HepG2 (cell line): ENCODE measurements at regions not wholly inside any gene's neighbourhood (a gene's known extent, or its start where the extent isn't known, plus 50 kb on each side); places are given as distances from the start of the nearest gene placed in this dataset.

ENCODE experiments used
- CEBPB ChIP-seq: IDR thresholded peaks from 2 replicates; pipeline ENCODE4 v1.6.1; 2011; ENCODE audit warnings: low read depth, low read length, improper control_type of control experiment, borderline replicate concordance
- DRAP1 ChIP-seq: IDR thresholded peaks from 2 replicates; pipeline ENCODE4 v1.6.1; 2016; ENCODE audit warnings: missing genetic modification reagents, missing compliant biosample characterization
- FOXM1 ChIP-seq: sonication (generic); formaldehyde crosslinking; IDR thresholded peaks from 2 replicates; pipeline ENCODE4 v1.5.0; 2020; ENCODE audit warnings: missing genetic modification reagents
- HIC2 ChIP-seq: sonication (generic); formaldehyde crosslinking; IDR thresholded peaks from 2 replicates; pipeline ENCODE4 v1.9.0; 2022; ENCODE audit warnings: low read depth, missing genetic modification reagents
- IKZF4 ChIP-seq: sonication (generic); formaldehyde crosslinking; IDR thresholded peaks from 2 replicates; pipeline ENCODE4 v1.5.1; 2020; ENCODE audit warnings: borderline replicate concordance, mild to moderate bottlenecking, low read depth, missing genetic modification reagents; ENCODE audit errors: not compliant biosample characterization
- NFE2L2 ChIP-seq: fragments of 150-350 bp; IDR thresholded peaks from 2 replicates; pipeline ENCODE4 v1.6.1; 2014; ENCODE audit warnings: low read length
- PRDM10 ChIP-seq: sonication (generic); formaldehyde crosslinking; IDR thresholded peaks from 2 replicates; pipeline ENCODE4 v1.4.0; 2020; ENCODE audit warnings: low read depth, missing genetic modification reagents
- SALL1 ChIP-seq: sonication (generic); formaldehyde crosslinking; IDR thresholded peaks from 2 replicates; pipeline ENCODE4 v1.8.0; 2022; ENCODE audit warnings: mild to moderate bottlenecking, missing genetic modification reagents
- SUZ12 ChIP-seq: fragments of 150-350 bp; IDR thresholded peaks from 2 replicates; pipeline ENCODE4 v1.6.1; 2014; ENCODE audit warnings: low read depth, low read length
- TBL1XR1 ChIP-seq: fragments of 150-350 bp; IDR thresholded peaks from 2 replicates; pipeline ENCODE4 v1.6.1; 2014; ENCODE audit warnings: borderline replicate concordance, low read length; ENCODE audit not compliant: partially characterized antibody
- ZBTB38 ChIP-seq: sonication (generic); formaldehyde crosslinking; IDR thresholded peaks from 2 replicates; pipeline ENCODE4 v1.5.1; 2020; ENCODE audit warnings: mild to moderate bottlenecking, missing genetic modification reagents
- ZFP90 ChIP-seq: sonication (generic); formaldehyde crosslinking; IDR thresholded peaks from 2 replicates; pipeline ENCODE4 v1.8.0; 2022; ENCODE audit warnings: missing genetic modification reagents, mild to moderate bottlenecking, inconsistent platforms, borderline replicate concordance
- ZNF513 ChIP-seq: sonication (generic); formaldehyde crosslinking; conservative IDR thresholded peaks from 2 replicates; pipeline ENCODE4 v1.5.0; 2020; ENCODE audit warnings: missing genetic modification reagents
- TF ChIP-seq, protein P1 (sequence below): sonication (generic); formaldehyde crosslinking; IDR thresholded peaks from 2 replicates; pipeline ENCODE4 v1.4.0; 2020; ENCODE audit warnings: missing genetic modification reagents
- TF ChIP-seq, protein P2 (sequence below): IDR thresholded peaks from 2 replicates; pipeline ENCODE4 v1.6.1; 2016; ENCODE audit warnings: control low read depth
- TF ChIP-seq, protein P3 (sequence below): IDR thresholded peaks from 2 replicates; pipeline ENCODE4 v1.6.1; 2016; ENCODE audit warnings: low read depth, control low read depth

DNA sequence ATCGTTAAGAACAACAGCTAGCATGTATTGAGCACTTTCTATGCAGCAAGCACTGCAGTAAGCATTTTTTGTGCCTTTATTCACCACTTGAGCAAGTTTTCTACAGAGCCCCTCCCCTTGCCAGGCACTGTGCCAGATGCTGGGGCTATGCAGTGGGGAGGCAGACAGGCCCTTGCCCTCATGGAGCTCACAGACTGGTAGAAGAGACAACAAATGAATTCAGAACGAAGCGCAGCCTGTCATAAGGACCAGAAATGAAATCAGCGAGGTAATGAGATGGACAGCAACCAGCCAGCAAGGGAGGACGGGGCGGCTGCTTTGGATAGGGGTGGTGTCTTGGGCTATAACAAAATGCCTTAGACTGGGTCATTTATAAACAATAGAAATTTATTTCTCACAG is 68.8 kb downstream of the C9orf50 start (continued):
- TF ChIP-seq, protein P1, sequence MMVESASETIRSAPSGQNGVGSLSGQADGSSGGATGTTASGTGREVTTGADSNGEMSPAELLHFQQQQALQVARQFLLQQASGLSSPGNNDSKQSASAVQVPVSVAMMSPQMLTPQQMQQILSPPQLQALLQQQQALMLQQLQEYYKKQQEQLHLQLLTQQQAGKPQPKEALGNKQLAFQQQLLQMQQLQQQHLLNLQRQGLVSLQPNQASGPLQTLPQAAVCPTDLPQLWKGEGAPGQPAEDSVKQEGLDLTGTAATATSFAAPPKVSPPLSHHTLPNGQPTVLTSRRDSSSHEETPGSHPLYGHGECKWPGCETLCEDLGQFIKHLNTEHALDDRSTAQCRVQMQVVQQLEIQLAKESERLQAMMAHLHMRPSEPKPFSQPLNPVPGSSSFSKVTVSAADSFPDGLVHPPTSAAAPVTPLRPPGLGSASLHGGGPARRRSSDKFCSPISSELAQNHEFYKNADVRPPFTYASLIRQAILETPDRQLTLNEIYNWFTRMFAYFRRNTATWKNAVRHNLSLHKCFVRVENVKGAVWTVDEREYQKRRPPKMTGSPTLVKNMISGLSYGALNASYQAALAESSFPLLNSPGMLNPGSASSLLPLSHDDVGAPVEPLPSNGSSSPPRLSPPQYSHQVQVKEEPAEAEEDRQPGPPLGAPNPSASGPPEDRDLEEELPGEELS: peak; percentile 24; the same call in 1 of the 2 replicates
- TF ChIP-seq TBL1XR1: no peak
- TF ChIP-seq HIC2 (CRISPR knock-in tag): no peak
- no peak for TF ChIP-seq FOXM1
- TF ChIP-seq ZFP90 (CRISPR knock-in tag): no peak
- TF ChIP-seq, protein P2, sequence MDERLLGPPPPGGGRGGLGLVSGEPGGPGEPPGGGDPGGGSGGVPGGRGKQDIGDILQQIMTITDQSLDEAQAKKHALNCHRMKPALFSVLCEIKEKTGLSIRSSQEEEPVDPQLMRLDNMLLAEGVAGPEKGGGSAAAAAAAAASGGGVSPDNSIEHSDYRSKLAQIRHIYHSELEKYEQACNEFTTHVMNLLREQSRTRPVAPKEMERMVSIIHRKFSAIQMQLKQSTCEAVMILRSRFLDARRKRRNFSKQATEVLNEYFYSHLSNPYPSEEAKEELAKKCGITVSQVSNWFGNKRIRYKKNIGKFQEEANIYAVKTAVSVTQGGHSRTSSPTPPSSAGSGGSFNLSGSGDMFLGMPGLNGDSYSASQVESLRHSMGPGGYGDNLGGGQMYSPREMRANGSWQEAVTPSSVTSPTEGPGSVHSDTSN (CRISPR knock-in tag): no peak
- TF ChIP-seq IKZF4: no peak
- TF ChIP-seq ZNF513 (CRISPR knock-in tag): no peak
- peak; percentile 47; the same call in 1 of the 2 replicates for TF ChIP-seq SALL1 (CRISPR knock-in tag)
- no peak for TF ChIP-seq PRDM10 (CRISPR knock-in tag)
- TF ChIP-seq, protein P3, sequence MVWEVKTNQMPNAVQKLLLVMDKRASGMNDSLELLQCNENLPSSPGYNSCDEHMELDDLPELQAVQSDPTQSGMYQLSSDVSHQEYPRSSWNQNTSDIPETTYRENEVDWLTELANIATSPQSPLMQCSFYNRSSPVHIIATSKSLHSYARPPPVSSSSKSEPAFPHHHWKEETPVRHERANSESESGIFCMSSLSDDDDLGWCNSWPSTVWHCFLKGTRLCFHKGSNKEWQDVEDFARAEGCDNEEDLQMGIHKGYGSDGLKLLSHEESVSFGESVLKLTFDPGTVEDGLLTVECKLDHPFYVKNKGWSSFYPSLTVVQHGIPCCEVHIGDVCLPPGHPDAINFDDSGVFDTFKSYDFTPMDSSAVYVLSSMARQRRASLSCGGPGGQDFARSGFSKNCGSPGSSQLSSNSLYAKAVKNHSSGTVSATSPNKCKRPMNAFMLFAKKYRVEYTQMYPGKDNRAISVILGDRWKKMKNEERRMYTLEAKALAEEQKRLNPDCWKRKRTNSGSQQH (CRISPR knock-in tag): no peak
- TF ChIP-seq CEBPB: no peak
- no peak for TF ChIP-seq ZBTB38 (CRISPR knock-in tag)
- TF ChIP-seq DRAP1: no peak
- no peak for TF ChIP-seq NFE2L2
- no peak for TF ChIP-seq SUZ12
- TF ChIP-seq, all 625 proteins: peak for 12
